A549 (cell line): ENCODE measurements at regions not wholly inside any gene's neighbourhood (a gene's known extent, or its start where the extent isn't known, plus 50 kb on each side); places are given as distances from the start of the nearest gene placed in this dataset.

Source experiments
- ATAC-seq, 2 experiments: fragments of 200-7000 bp in 1 of 2; fragments of >200 bp in 1 of 2; cut with Nextera tagmentation in 1 of 2; cut with Tn5 transposase in 1 of 2; 3 replicates each; pipeline versions ENCODE4 v1.8.0 to v1.9.1; 2018 to 2020; ENCODE audit warnings: mild to moderate bottlenecking in 1 of 2, moderate library complexity in 1 of 2
- CTCF ChIA-PET: fragments of 300-600 bp; sonication (Branson Sonifier 250); formaldehyde crosslinking; extraction: SDS; loops from one replicate; lab custom pipeline; 2021; ENCODE audit warnings: antibody characterized with exemption, inconsistent platforms; lab: Yijun Ruan, JAX
- POLR2A ChIA-PET: fragments of 350-600 bp; formaldehyde crosslinking; extraction: SDS; loops from one replicate; lab custom pipeline; 2021; ENCODE audit warnings: antibody characterized with exemption, inconsistent platforms; lab: Yijun Ruan, JAX
- DNase-seq, 2 experiments: peaks; one replicate each; pipeline versions ENCODE4 v3.0.0 to v3.0.0-alpha.2; 2011 to 2016; ENCODE audit warnings: low read depth in 1 of 2, low spot score in 1 of 2
- FAIRE-seq: peaks from 2 replicates; lab custom pipeline; 2011; peaks lifted over from hg19 to GRCh38; lab: Jason Lieb, UNC
- H3K27ac ChIP-seq, 2 experiments: fragments of >200 bp; sonication (Bioruptor Twin); formaldehyde crosslinking; 3 replicates each; pipeline ENCODE4 v1.5.1; 2016 to 2017
- H3K4me1 ChIP-seq: fragments of >200 bp; sonication (Bioruptor Twin); formaldehyde crosslinking; 3 replicates; pipeline ENCODE4 v1.6.1; 2016
- H3K4me2 ChIP-seq: fragments of >200 bp; sonication (Bioruptor Twin); formaldehyde crosslinking; 3 replicates; pipeline ENCODE4 v1.6.1; 2016
- H3K4me3 ChIP-seq: fragments of >200 bp; sonication (Bioruptor Twin); formaldehyde crosslinking; 3 replicates; pipeline ENCODE4 v1.5.1; 2016
- H3K9me3 ChIP-seq: fragments of >200 bp; sonication (Bioruptor Twin); formaldehyde crosslinking; 3 replicates; pipeline ENCODE4 v1.6.1; 2016
- BHLHE40 ChIP-seq: IDR thresholded peaks from 2 replicates; pipeline ENCODE4 v1.6.1; 2012; ENCODE audit warnings: low read depth, low read length, inconsistent platforms
- CBX2 ChIP-seq: fragments of 200-600 bp; sonication (generic); IDR thresholded peaks from 2 replicates; pipeline ENCODE4 v1.6.1; 2016; ENCODE audit warnings: low read depth, mild to moderate bottlenecking, borderline replicate concordance
- CEBPB ChIP-seq, 2 experiments: fragments of >200 bp in 1 of 2; sonication (Bioruptor Twin) in 1 of 2; formaldehyde crosslinking in 1 of 2; IDR thresholded peaks; 2 replicates each; pipeline ENCODE4 v1.6.1; 2012 to 2016
- E2F6 ChIP-seq: IDR thresholded peaks from 2 replicates; pipeline ENCODE4 v1.6.1; 2012; ENCODE audit warnings: low read depth, borderline replicate concordance
- EHF ChIP-seq: fragments of 250-450 bp; sonication (Bioruptor Pico); IDR thresholded peaks from 2 replicates; pipeline ENCODE4 v1.5.0; 2020; ENCODE audit warnings: mild to moderate bottlenecking
- HDAC2 ChIP-seq: fragments of 200-600 bp; sonication (generic); IDR thresholded peaks from 2 replicates; pipeline ENCODE4 v1.6.1; 2016
- HOXA7 ChIP-seq: fragments of 250-450 bp; sonication (Bioruptor Pico); IDR thresholded peaks from 2 replicates; pipeline ENCODE4 v1.5.0; 2020; ENCODE audit warnings: mild to moderate bottlenecking, moderate library complexity
- HOXB5 ChIP-seq: fragments of 250-450 bp; sonication (Bioruptor Pico); IDR thresholded peaks from 2 replicates; pipeline ENCODE4 v1.5.0; 2020; ENCODE audit warnings: mild to moderate bottlenecking, moderate library complexity
- JUNB ChIP-seq: fragments of >200 bp; sonication (Bioruptor Twin); formaldehyde crosslinking; IDR thresholded peaks from 2 replicates; pipeline ENCODE4 v1.6.1; 2016
- MAFK ChIP-seq: fragments of 450-650 bp; IDR thresholded peaks from 2 replicates; pipeline ENCODE4 v1.6.1; 2014; ENCODE audit not compliant: partially characterized antibody
- MAZ ChIP-seq: fragments of 150-350 bp; IDR thresholded peaks from 2 replicates; pipeline ENCODE4 v1.6.1; 2014; ENCODE audit warnings: antibody characterized with exemption, low read depth, low read length, borderline replicate concordance
- MYC ChIP-seq: IDR thresholded peaks from 2 replicates; pipeline ENCODE4 v1.6.1; 2012; ENCODE audit warnings: mild to moderate bottlenecking, inconsistent platforms, low read length, improper control_type of control experiment, borderline replicate concordance
- NFE2L2 ChIP-seq: fragments of 150-350 bp; conservative IDR thresholded peaks from 2 replicates; pipeline ENCODE4 v1.6.1; 2014; ENCODE audit warnings: low read length
- NPAS2 ChIP-seq: fragments of 250-450 bp; sonication (Bioruptor Pico); IDR thresholded peaks from 2 replicates; pipeline ENCODE4 v1.8.0; 2022; ENCODE audit warnings: mild to moderate bottlenecking, moderate library complexity, borderline replicate concordance
- POLR2A ChIP-seq: IDR thresholded peaks from 2 replicates; pipeline ENCODE4 v1.6.1; 2012; ENCODE audit warnings: mild to moderate bottlenecking, low read length
- POLR2AphosphoS2 ChIP-seq: conservative IDR thresholded peaks from 2 replicates; pipeline ENCODE4 v1.6.1; 2012; ENCODE audit warnings: low read length, improper control_type of control experiment, inconsistent platforms
- RAD21 ChIP-seq, 2 experiments: fragments of >200 bp in 1 of 2; sonication (Bioruptor Twin) in 1 of 2; formaldehyde crosslinking in 1 of 2; IDR thresholded peaks in 1 of 2; conservative IDR thresholded peaks in 1 of 2; 2 replicates in 1 of 2; 3 replicates in 1 of 2; pipeline ENCODE4 v1.6.1; 2012 to 2018; ENCODE audit warnings: inconsistent platforms in 1 of 2
- RCOR1 ChIP-seq: fragments of 150-350 bp; IDR thresholded peaks from 2 replicates; pipeline ENCODE4 v1.6.1; 2014; ENCODE audit warnings: antibody characterized with exemption, low read length, low read depth
- RFX5 ChIP-seq: fragments of 450-650 bp; IDR thresholded peaks from 2 replicates; pipeline ENCODE4 v1.7.1; 2014; ENCODE audit warnings: antibody characterized with exemption, mild to moderate bottlenecking, moderate library complexity
- SMC3 ChIP-seq: fragments of >200 bp; sonication (Bioruptor Twin); formaldehyde crosslinking; IDR thresholded peaks from 3 replicates; pipeline ENCODE4 v1.6.1; 2018; ENCODE audit warnings: inconsistent platforms
- SREBF2 ChIP-seq: fragments of 450-650 bp; IDR thresholded peaks from 2 replicates; pipeline ENCODE4 v1.6.1; 2014; ENCODE audit warnings: mild to moderate bottlenecking, moderate library complexity
- TP53 ChIP-seq: fragments of 250-450 bp; sonication (Bioruptor Pico); IDR thresholded peaks from 2 replicates; pipeline ENCODE4 v1.5.0; 2021; ENCODE audit warnings: mild to moderate bottlenecking, moderate library complexity
- ZC3H11A ChIP-seq: fragments of 450-650 bp; IDR thresholded peaks from 2 replicates; pipeline ENCODE4 v1.6.1; 2014; ENCODE audit warnings: antibody characterized with exemption, mild to moderate bottlenecking
- WGBS: methylation state at CpG from one replicate; pipeline ENCODE4 v1.1.6; 2017; ENCODE audit errors: missing lambda C conversion rate; 5-methylcytosine and 5-hydroxymethylcytosine counted together
- TF ChIP-seq, protein P1 (sequence below): fragments of 250-450 bp; sonication (Bioruptor Pico); IDR thresholded peaks from 2 replicates; pipeline ENCODE4 v1.5.0; 2020; ENCODE audit warnings: low read depth, mild to moderate bottlenecking, moderate library complexity
- TF ChIP-seq, protein P2 (sequence below): fragments of 250-450 bp; sonication (Bioruptor Pico); IDR thresholded peaks from 2 replicates; pipeline ENCODE4 v1.5.0; 2021; ENCODE audit warnings: mild to moderate bottlenecking, moderate library complexity, borderline replicate concordance
- TF ChIP-seq, protein P3 (sequence below): fragments of >200 bp; sonication (Bioruptor Twin); formaldehyde crosslinking; IDR thresholded peaks from 2 replicates; pipeline ENCODE4 v1.6.1; 2016
- TF ChIP-seq, protein P4 (sequence below): fragments of 150-350 bp; IDR thresholded peaks from 2 replicates; pipeline ENCODE4 v1.6.1; 2014; ENCODE audit warnings: low read depth, mild to moderate bottlenecking, low read length

DNA sequence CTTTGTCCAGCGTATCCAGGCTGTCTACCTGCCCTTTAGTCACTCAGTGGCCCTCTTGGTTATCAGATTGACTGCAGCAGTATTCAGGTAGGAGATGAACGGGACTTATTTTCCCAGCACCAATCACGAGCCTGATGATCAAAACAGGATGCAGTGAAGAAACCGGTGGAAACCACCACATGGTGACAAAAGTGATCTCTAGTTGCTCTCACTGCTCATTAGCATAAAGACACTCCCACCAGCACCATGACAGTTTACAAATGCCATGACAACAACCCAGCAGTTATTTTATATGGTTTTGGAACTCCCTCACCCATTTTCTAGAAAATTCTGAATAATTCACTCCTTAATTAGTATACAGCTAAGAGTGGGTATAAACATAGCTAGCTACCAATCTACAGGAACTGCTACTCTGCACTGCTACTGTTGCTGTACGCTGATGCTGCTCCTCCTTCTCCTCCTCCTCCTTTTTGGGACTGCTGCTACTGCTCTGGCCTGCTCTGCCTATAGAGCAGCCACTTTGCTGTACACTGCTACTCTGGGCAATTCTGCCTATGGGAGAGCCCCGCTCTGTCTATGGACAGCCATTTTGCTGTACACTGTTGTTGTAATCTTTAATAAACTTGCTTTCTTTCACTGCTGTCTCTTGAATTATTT lies 142.5 kb upstream of the SSTR1 start (continued):
- no peak for TF ChIP-seq POLR2A
- TF ChIP-seq TP53 = no peak
- TF ChIP-seq, protein P1, sequence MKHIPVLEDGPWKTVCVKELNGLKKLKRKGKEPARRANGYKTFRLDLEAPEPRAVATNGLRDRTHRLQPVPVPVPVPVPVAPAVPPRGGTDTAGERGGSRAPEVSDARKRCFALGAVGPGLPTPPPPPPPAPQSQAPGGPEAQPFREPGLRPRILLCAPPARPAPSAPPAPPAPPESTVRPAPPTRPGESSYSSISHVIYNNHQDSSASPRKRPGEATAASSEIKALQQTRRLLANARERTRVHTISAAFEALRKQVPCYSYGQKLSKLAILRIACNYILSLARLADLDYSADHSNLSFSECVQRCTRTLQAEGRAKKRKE (CRISPR knock-in tag) = no peak
- no peak for TF ChIP-seq MAZ
- no peak for TF ChIP-seq EHF (CRISPR knock-in tag)

GRCh38 chr14:38070061-38070588 lies 137.6 kb upstream of the SSTR1 start:
- H3K27ac ChIP-seq = no peak overlapping the region
- POLR2A ChIA-PET = no interaction called here
- FAIRE-seq = no peak
- TF ChIP-seq MAFK (no peak), HDAC2 (no peak), RAD21 (conservative IDR thresholded peaks at IDR 0.05 in 1 of 2, IDR thresholded peaks at IDR 0.05 in 1 of 2) (no peak), MAZ (no peak), CBX2 (no peak), HOXA7 (no peak), HOXB5 (CRISPR knock-in tag) (no peak), CEBPB (IDR thresholded peaks at IDR 0.05) (no peak), RFX5 (no peak), E2F6 (no peak), POLR2AphosphoS2 (no peak), JUNB (no peak), ZC3H11A (no peak), BHLHE40 (no peak), SREBF2 (no peak)
- TF ChIP-seq, protein P2, sequence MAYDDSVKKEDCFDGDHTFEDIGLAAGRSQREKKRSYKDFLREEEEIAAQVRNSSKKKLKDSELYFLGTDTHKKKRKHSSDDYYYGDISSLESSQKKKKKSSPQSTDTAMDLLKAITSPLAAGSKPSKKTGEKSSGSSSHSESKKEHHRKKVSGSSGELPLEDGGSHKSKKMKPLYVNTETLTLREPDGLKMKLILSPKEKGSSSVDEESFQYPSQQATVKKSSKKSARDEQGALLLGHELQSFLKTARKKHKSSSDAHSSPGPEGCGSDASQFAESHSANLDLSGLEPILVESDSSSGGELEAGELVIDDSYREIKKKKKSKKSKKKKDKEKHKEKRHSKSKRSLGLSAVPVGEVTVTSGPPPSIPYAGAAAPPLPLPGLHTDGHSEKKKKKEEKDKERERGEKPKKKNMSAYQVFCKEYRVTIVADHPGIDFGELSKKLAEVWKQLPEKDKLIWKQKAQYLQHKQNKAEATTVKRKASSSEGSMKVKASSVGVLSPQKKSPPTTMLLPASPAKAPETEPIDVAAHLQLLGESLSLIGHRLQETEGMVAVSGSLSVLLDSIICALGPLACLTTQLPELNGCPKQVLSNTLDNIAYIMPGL (CRISPR knock-in tag) = no peak
- TF ChIP-seq, protein P3, sequence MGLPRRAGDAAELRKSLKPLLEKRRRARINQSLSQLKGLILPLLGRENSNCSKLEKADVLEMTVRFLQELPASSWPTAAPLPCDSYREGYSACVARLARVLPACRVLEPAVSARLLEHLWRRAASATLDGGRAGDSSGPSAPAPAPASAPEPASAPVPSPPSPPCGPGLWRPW = no peak
- TF ChIP-seq, protein P4, sequence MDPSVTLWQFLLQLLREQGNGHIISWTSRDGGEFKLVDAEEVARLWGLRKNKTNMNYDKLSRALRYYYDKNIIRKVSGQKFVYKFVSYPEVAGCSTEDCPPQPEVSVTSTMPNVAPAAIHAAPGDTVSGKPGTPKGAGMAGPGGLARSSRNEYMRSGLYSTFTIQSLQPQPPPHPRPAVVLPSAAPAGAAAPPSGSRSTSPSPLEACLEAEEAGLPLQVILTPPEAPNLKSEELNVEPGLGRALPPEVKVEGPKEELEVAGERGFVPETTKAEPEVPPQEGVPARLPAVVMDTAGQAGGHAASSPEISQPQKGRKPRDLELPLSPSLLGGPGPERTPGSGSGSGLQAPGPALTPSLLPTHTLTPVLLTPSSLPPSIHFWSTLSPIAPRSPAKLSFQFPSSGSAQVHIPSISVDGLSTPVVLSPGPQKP = no peak
- TF ChIP-seq, all 56 proteins: peak for 0
- Histone ChIP-seq H3K4me1 (no peaks in the 10 kb centered on the region), H3K4me2 (no peak overlapping the region), H3K4me3 (no peak overlapping the region), H3K9me3 (no peaks in the 10 kb centered on the region)
- CTCF ChIA-PET = no interaction called here
- ATAC-seq (no peak), DNase-seq (no peak)
- 10% methylated on average over 2 of the region's 2 CpGs for WGBS

DNA sequence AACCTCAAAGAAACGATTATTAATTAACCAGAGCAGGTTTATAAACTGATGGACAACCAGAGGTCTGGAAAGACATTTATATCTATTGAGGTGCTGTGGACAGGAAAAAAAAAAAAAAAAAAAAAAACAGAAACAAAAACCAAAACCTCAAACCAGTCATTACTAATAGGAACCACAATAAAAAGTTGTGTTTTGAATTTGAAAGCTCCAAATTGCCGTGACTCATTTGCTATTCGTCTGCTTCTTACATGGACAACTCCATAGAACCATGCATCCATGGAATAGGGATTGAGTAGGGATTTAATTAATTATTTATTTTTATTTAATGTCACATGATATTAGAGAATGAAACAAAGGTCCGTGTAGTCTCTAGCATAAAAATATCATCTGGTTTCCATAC lies 134.1 kb upstream of the SSTR1 start:
- POLR2A ChIA-PET = no interaction called here
- Histone ChIP-seq H3K4me2 (no peak overlapping the region), H3K9me3 (no peaks in the 10 kb centered on the region), H3K27ac (no peak overlapping the region), H3K4me3 (no peak overlapping the region), H3K4me1 (peaks cover 3% of the 10 kb centered on the region; the same call in 1 of the 3 replicates)
- TF ChIP-seq SMC3 (no peak), NPAS2 (CRISPR knock-in tag) (no peak), BHLHE40 (no peak), NFE2L2 (no peak), MYC (no peak), RCOR1 (no peak), SREBF2 (no peak)
- FAIRE-seq (no peak), ATAC-seq (no peak), DNase-seq (no peak)
- CTCF ChIA-PET = interaction anchor here (0.5 kb wide), 1 partner anchor 313 kb away, joined by 3 read pairs; no protein-coding TSS in a partner anchor
- WGBS = 3% methylated on average over 4 of the region's 4 CpGs
